ENCODE measurements at regions not wholly inside any gene's neighbourhood (a gene's known extent, or its start where the extent isn't known, plus 50 kb on each side); places are given as distances from the start of the nearest gene placed in this dataset.

DNA sequence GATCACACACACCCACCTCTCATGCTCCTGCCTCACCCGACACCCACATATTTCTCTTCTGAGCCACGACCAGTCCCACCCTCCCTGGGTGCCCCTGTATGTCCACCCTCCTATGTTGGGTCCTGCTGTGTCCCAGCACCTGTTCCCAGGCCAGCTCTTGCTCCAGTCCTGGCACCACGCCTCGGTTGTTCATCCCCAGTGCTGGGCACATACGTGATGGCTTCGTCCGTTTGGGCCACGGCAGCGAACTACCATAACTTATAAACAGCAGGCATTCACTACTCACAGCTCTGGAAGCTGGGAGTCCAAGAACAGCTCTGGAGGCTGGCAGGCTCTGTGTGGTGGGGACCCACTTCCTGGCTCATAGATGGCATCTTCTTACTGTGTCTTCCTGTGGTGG, 116.9 kb downstream of the BRD1 start:
- ATAC-seq (no peak), DNase-seq (ENCODE audit: low read depth, low spot score) (no peak)
- no peak overlapping the region for H3K9ac ChIP-seq (ENCODE audit: low read length)
- TF ChIP-seq, protein P1, sequence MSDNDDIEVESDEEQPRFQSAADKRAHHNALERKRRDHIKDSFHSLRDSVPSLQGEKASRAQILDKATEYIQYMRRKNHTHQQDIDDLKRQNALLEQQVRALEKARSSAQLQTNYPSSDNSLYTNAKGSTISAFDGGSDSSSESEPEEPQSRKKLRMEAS (IDR thresholded peaks at IDR 0.05), result no peak
- TF ChIP-seq YY1 (IDR thresholded peaks at IDR 0.05; ENCODE audit: extremely low read depth, insufficient replicate concordance, low read depth, low read length) (no peak), ELF1 (IDR thresholded peaks at IDR 0.05; ENCODE audit: borderline replicate concordance, low read depth) (no peak), CBX3 (IDR thresholded peaks at IDR 0.05; ENCODE audit: low read depth) (no peak)
- TF ChIP-seq, protein P2, sequence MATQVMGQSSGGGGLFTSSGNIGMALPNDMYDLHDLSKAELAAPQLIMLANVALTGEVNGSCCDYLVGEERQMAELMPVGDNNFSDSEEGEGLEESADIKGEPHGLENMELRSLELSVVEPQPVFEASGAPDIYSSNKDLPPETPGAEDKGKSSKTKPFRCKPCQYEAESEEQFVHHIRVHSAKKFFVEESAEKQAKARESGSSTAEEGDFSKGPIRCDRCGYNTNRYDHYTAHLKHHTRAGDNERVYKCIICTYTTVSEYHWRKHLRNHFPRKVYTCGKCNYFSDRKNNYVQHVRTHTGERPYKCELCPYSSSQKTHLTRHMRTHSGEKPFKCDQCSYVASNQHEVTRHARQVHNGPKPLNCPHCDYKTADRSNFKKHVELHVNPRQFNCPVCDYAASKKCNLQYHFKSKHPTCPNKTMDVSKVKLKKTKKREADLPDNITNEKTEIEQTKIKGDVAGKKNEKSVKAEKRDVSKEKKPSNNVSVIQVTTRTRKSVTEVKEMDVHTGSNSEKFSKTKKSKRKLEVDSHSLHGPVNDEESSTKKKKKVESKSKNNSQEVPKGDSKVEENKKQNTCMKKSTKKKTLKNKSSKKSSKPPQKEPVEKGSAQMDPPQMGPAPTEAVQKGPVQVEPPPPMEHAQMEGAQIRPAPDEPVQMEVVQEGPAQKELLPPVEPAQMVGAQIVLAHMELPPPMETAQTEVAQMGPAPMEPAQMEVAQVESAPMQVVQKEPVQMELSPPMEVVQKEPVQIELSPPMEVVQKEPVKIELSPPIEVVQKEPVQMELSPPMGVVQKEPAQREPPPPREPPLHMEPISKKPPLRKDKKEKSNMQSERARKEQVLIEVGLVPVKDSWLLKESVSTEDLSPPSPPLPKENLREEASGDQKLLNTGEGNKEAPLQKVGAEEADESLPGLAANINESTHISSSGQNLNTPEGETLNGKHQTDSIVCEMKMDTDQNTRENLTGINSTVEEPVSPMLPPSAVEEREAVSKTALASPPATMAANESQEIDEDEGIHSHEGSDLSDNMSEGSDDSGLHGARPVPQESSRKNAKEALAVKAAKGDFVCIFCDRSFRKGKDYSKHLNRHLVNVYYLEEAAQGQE (IDR thresholded peaks at IDR 0.05; ENCODE audit: low read depth), result no peak
- H3K27me3 ChIP-seq (ENCODE audit: insufficient read depth, low read length), result peaks cover 25% of the 10 kb centered on the region; the same call in 1 of the 2 replicates
- intact Hi-C loops (cut with micrococcal nuclease), result no loop called here
- no peaks in the 10 kb centered on the region for H3K9me3 ChIP-seq (ENCODE audit: control insufficient read depth in 1 of 2, insufficient read depth in 1 of 2, low read depth in 1 of 2, low read length in 2 of 2)
- no peaks in the 10 kb centered on the region for H3K36me3 ChIP-seq (ENCODE audit: control insufficient read depth in 1 of 2, insufficient read depth in 2 of 2, low read length in 2 of 2)
- CTCF ChIA-PET, result no interaction called here
- no peaks in the 10 kb centered on the region for H4K20me1 ChIP-seq (ENCODE audit: insufficient read depth)
- POLR2A ChIA-PET, result no interaction called here
- H3K4me3 ChIP-seq (replicated peaks in 1 of 2; ENCODE audit: low read depth in 1 of 2, low read length in 2 of 2), result no peak overlapping the region
- RAD21 ChIA-PET (ENCODE audit: low non-redundant PET in 1 of 2, low total read pairs in 2 of 2, uncharacterized antibody in 2 of 2, unreplicated experiment in 2 of 2), result no interaction called here
- BruUV-seq (replicated peaks), result no TSS peak
- H3K4me2 ChIP-seq (ENCODE audit: low read length), result no peak overlapping the region
- no peaks in the 10 kb centered on the region for H3K4me1 ChIP-seq (ENCODE audit: control insufficient read depth in 1 of 2, insufficient read depth in 2 of 2, low read length in 2 of 2)
- H3K27ac ChIP-seq (ENCODE audit: low read depth, low read length), result no peak overlapping the region
- no peaks in the 10 kb centered on the region for H3K9me2 ChIP-seq (ENCODE audit: insufficient read depth)
- no peak overlapping the region for H2AFZ ChIP-seq (ENCODE audit: low read depth, low read length, poor library complexity, severe bottlenecking)
- H3K79me2 ChIP-seq (ENCODE audit: insufficient read depth, low read length), result no peaks in the 10 kb centered on the region

DNA sequence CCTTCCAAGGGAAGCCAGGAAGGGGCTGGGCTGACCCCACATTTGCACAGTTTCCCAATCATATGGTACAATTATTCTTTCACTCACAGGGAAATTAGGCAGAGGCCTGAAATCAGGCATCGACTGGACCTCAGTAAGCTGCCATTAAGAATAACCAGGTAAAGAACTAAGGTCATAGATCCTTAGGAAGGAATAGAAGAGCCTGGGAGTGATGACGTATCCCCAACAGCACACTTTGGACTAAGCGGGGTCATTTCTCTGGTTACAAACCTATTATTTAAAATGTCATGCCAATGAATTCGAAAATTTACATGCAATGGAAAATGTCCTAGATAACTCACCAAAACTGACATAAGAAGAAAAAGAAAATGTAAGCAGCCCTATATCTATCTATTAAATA, 118.2 kb downstream of the BRD1 start:
- Histone ChIP-seq H3K27me3 (ENCODE audit: insufficient read depth, low read length) (peaks cover 25% of the 10 kb centered on the region; the same call in 1 of the 2 replicates), H3K36me3 (ENCODE audit: control insufficient read depth in 1 of 2, insufficient read depth in 2 of 2, low read length in 2 of 2) (no peaks in the 10 kb centered on the region), H3K9me3 (ENCODE audit: control insufficient read depth in 1 of 2, insufficient read depth in 1 of 2, low read depth in 1 of 2, low read length in 2 of 2) (no peaks in the 10 kb centered on the region), H3K4me2 (ENCODE audit: low read length) (no peak overlapping the region), H3K4me1 (ENCODE audit: control insufficient read depth in 1 of 2, insufficient read depth in 2 of 2, low read length in 2 of 2) (no peaks in the 10 kb centered on the region), H3K9me2 (ENCODE audit: insufficient read depth) (no peaks in the 10 kb centered on the region), H3K9ac (ENCODE audit: low read length) (no peak overlapping the region), H4K20me1 (ENCODE audit: insufficient read depth) (no peaks in the 10 kb centered on the region), H3K4me3 (replicated peaks in 1 of 2; ENCODE audit: low read depth in 1 of 2, low read length in 2 of 2) (no peak overlapping the region), H3K79me2 (ENCODE audit: insufficient read depth, low read length) (no peaks in the 10 kb centered on the region), H3K27ac (ENCODE audit: low read depth, low read length) (no peak overlapping the region), H2AFZ (ENCODE audit: low read depth, low read length, poor library complexity, severe bottlenecking) (no peak overlapping the region)
- BruUV-seq (replicated peaks), result no TSS peak
- TF ChIP-seq SIN3A (IDR thresholded peaks at IDR 0.05; ENCODE audit: low read depth) (no peak), EGR1 (IDR thresholded peaks at IDR 0.05; ENCODE audit: low read depth) (no peak)
- ChIA-PET POLR2A (no interaction called here), CTCF (no interaction called here), RAD21 (ENCODE audit: low non-redundant PET in 1 of 2, low total read pairs in 2 of 2, uncharacterized antibody in 2 of 2, unreplicated experiment in 2 of 2) (no interaction called here)
- ATAC-seq (no peak), DNase-seq (ENCODE audit: low read depth, low spot score) (no peak)
- intact Hi-C loops (cut with micrococcal nuclease), result no loop called here
